ENCODE measurements at regions not wholly inside any gene's neighbourhood (a gene's known extent, or its start where the extent isn't known, plus 50 kb on each side); places are given as distances from the start of the nearest gene placed in this dataset.
A peak's percentile ranks its signal among the peaks of the same experiment; 100 is the strongest.

GRCh38 chr18:27541293-27541692 is 356.2 kb upstream of the CHST9 start:
- ATAC-seq (ENCODE audit: insufficient read depth, low FRiP score): no peak

GRCh38 chr18:27540111-27540510 is 355.0 kb upstream of the CHST9 start:
- Histone ChIP-seq H3K27me3 (ENCODE audit: control insufficient read depth in 3 of 3, insufficient read depth in 3 of 3, low read length in 2 of 3) (no peaks in the 10 kb centered on the region), H3K27ac (ENCODE audit: low read depth in 1 of 2, low read length in 1 of 2) (no peak overlapping the region), H3K9ac (ENCODE audit: insufficient read depth in 1 of 2, low read length in 2 of 2) (no peak overlapping the region), H3K4me1 (ENCODE audit: control insufficient read depth in 5 of 5, insufficient read depth in 5 of 5, low read length in 5 of 5) (peaks cover 0 to 1% (median 0%) of the 10 kb centered on the region in 5 donors), H3K4me3 (no peak overlapping the region), H3K9me3 (ENCODE audit: control insufficient read depth in 4 of 4, insufficient read depth in 3 of 4, low read length in 3 of 4) (no peaks in the 10 kb centered on the region), H3K36me3 (ENCODE audit: control insufficient read depth in 4 of 4, insufficient read depth in 4 of 4, low read length in 4 of 4) (no peaks in the 10 kb centered on the region)
- no peak for DNase-seq
- no peak for ATAC-seq (ENCODE audit: insufficient read depth, low FRiP score)
- WGBS, 2 donors: 19 to 23% methylated on average over 6 of the region's 6 CpGs
- TF ChIP-seq CTCF (IDR thresholded peaks at IDR 0.05; ENCODE audit: control extremely low read depth, extremely low read depth): no peak

More at GRCh38 chr18:27541293-27541692, 356.2 kb upstream of the CHST9 start:
- H3K9me3 ChIP-seq (ENCODE audit: control insufficient read depth in 4 of 4, insufficient read depth in 3 of 4, low read length in 3 of 4): no peaks in the 10 kb centered on the region
- H3K4me1 ChIP-seq (ENCODE audit: control insufficient read depth in 5 of 5, insufficient read depth in 5 of 5, low read length in 5 of 5): peaks cover 0 to 1% (median 0%) of the 10 kb centered on the region in 5 donors
- no peak overlapping the region for H3K9ac ChIP-seq (ENCODE audit: insufficient read depth in 1 of 2, low read length in 2 of 2)
- no peak for TF ChIP-seq CTCF (IDR thresholded peaks at IDR 0.05; ENCODE audit: control extremely low read depth, extremely low read depth)
- WGBS, 2 donors: 85 to 94% methylated on average over 3 of the region's 3 CpGs
- no peaks in the 10 kb centered on the region for H3K36me3 ChIP-seq (ENCODE audit: control insufficient read depth in 4 of 4, insufficient read depth in 4 of 4, low read length in 4 of 4)
- H3K4me3 ChIP-seq: no peak overlapping the region
- no peaks in the 10 kb centered on the region for H3K27me3 ChIP-seq (ENCODE audit: control insufficient read depth in 3 of 3, insufficient read depth in 3 of 3, low read length in 2 of 3)
- no peak for DNase-seq
- no peak overlapping the region for H3K27ac ChIP-seq (ENCODE audit: low read depth in 1 of 2, low read length in 1 of 2)

- Histone ChIP-seq H3K27ac (ENCODE audit: low read depth in 1 of 2, low read length in 1 of 2) (no peak overlapping the region), H3K4me1 (ENCODE audit: control insufficient read depth in 5 of 5, insufficient read depth in 5 of 5, low read length in 5 of 5) (no peaks in the 10 kb centered on the region), H3K4me3 (no peak overlapping the region), H3K27me3 (ENCODE audit: control insufficient read depth in 3 of 3, insufficient read depth in 3 of 3, low read length in 2 of 3) (no peaks in the 10 kb centered on the region), H3K36me3 (ENCODE audit: control insufficient read depth in 4 of 4, insufficient read depth in 4 of 4, low read length in 4 of 4) (no peaks in the 10 kb centered on the region), H3K9ac (ENCODE audit: insufficient read depth in 1 of 2, low read length in 2 of 2) (no peak overlapping the region), H3K9me3 (ENCODE audit: control insufficient read depth in 4 of 4, insufficient read depth in 3 of 4, low read length in 3 of 4) (peaks cover 0 to 4% (median 0%) of the 10 kb centered on the region in 4 donors)
- no peak for DNase-seq
- no peak for ATAC-seq (ENCODE audit: insufficient read depth, low FRiP score)
- no peak for TF ChIP-seq CTCF (IDR thresholded peaks at IDR 0.05; ENCODE audit: control extremely low read depth, extremely low read depth)
- WGBS, 2 donors: 86 to 93% methylated on average over 2 of the region's 2 CpGs
These were observed 343.9 kb upstream of the CHST9 start for GRCh38 chr18:27528925-27529521.

GRCh38 chr18:27527856-27528255 is 342.7 kb upstream of the CHST9 start:
- Histone ChIP-seq H3K36me3 (ENCODE audit: control insufficient read depth in 4 of 4, insufficient read depth in 4 of 4, low read length in 4 of 4) (no peaks in the 10 kb centered on the region), H3K27ac (ENCODE audit: low read depth in 1 of 2, low read length in 1 of 2) (no peak overlapping the region), H3K9me3 (ENCODE audit: control insufficient read depth in 4 of 4, insufficient read depth in 3 of 4, low read length in 3 of 4) (peaks cover 0 to 4% (median 0%) of the 10 kb centered on the region in 4 donors), H3K27me3 (ENCODE audit: control insufficient read depth in 3 of 3, insufficient read depth in 3 of 3, low read length in 2 of 3) (no peaks in the 10 kb centered on the region), H3K9ac (ENCODE audit: insufficient read depth in 1 of 2, low read length in 2 of 2) (no peak overlapping the region), H3K4me1 (ENCODE audit: control insufficient read depth in 5 of 5, insufficient read depth in 5 of 5, low read length in 5 of 5) (no peaks in the 10 kb centered on the region), H3K4me3 (no peak overlapping the region)
- no peak for TF ChIP-seq CTCF (IDR thresholded peaks at IDR 0.05; ENCODE audit: control extremely low read depth, extremely low read depth)
- peak in 1 of 3 donors; percentile 1 for DNase-seq
- 60 to 71% methylated on average over 3 of the region's 3 CpGs for WGBS, 2 donors
- ATAC-seq (ENCODE audit: insufficient read depth, low FRiP score): no peak

All from lung (tissue), 11 donors.